ENCODE measurements at regions not wholly inside any gene's neighbourhood (a gene's known extent, or its start where the extent isn't known, plus 50 kb on each side); places are given as distances from the start of the nearest gene placed in this dataset.
A peak's percentile ranks its signal among the peaks of the same experiment; 100 is the strongest.

GRCh38 chr13:95455782-95456181, 96.7 kb upstream of the CLDN10 start:
- DNase-seq, result no peak

- DNase-seq, result no peak
Observed at GRCh38 chr13:95456815-95457214, 95.7 kb upstream of the CLDN10 start.

- no peak for DNase-seq
Observed at GRCh38 chr13:95457294-95457693, 95.2 kb upstream of the CLDN10 start.

GRCh38 chr13:95462801-95463200, 89.7 kb upstream of the CLDN10 start:
- DNase-seq, result no peak

GRCh38 chr13:95463531-95463930, 89.0 kb upstream of the CLDN10 start:
- DNase-seq, result no peak

- DNase-seq, result no peak
Observed at GRCh38 chr13:95470574-95471366, 81.8 kb upstream of the CLDN10 start.

- DNase-seq, result no peak
Observed at GRCh38 chr13:95471960-95472359, 80.6 kb upstream of the CLDN10 start.

GRCh38 chr13:95474992-95475391, 77.5 kb upstream of the CLDN10 start:
- DNase-seq, result no peak

- no peak for DNase-seq
Observed at GRCh38 chr13:95477187-95477586, 75.3 kb upstream of the CLDN10 start.

- no peak for DNase-seq
Observed at GRCh38 chr13:95479731-95480130, 72.8 kb upstream of the CLDN10 start.

- DNase-seq, result no peak
Observed at GRCh38 chr13:95480131-95480545, 72.4 kb upstream of the CLDN10 start.

- no peak for DNase-seq
Observed at GRCh38 chr13:95480791-95481780, 71.4 kb upstream of the CLDN10 start.

- DNase-seq, result no peak
Observed at GRCh38 chr13:95484052-95484451, 68.5 kb upstream of the CLDN10 start.

GRCh38 chr13:95485045-95485517, 67.4 kb upstream of the CLDN10 start:
- DNase-seq, result no peak

GRCh38 chr13:95485518-95486144, 66.9 kb upstream of the CLDN10 start:
- no peak for DNase-seq

- peak; percentile 28 for DNase-seq
Observed at GRCh38 chr13:95492044-95492801, 60.3 kb upstream of the CLDN10 start.

GRCh38 chr13:95494082-95494681, 58.3 kb upstream of the CLDN10 start:
- peak; percentile 75 for DNase-seq

- no peak for DNase-seq
Observed at GRCh38 chr13:95496485-95496884, 56.0 kb upstream of the CLDN10 start.

- peak; percentile 61 for DNase-seq
Observed at GRCh38 chr13:95497381-95497807, 55.1 kb upstream of the CLDN10 start.

- DNase-seq, result no peak
Observed at GRCh38 chr13:95498886-95499285, 53.6 kb upstream of the CLDN10 start.

- DNase-seq, result no peak
Observed at GRCh38 chr13:95499811-95500712, 52.5 kb upstream of the CLDN10 start.
